WI38 (cell line): ENCODE measurements at regions not wholly inside any gene's neighbourhood (a gene's known extent, or its start where the extent isn't known, plus 50 kb on each side); places are given as distances from the start of the nearest gene placed in this dataset.

ENCODE experiments used
- H3K4me3 ChIP-seq: 2 replicates; pipeline ENCODE4 v1.5.1; 2011; ENCODE audit warnings: low read depth, mild to moderate bottlenecking, control low read depth, low read length
- TF ChIP-seq, protein P1 (sequence below): IDR thresholded peaks from 2 replicates; pipeline ENCODE4 v1.5.1; 2012; ENCODE audit warnings: low read depth, mild to moderate bottlenecking, control low read depth, low read length

DNA sequence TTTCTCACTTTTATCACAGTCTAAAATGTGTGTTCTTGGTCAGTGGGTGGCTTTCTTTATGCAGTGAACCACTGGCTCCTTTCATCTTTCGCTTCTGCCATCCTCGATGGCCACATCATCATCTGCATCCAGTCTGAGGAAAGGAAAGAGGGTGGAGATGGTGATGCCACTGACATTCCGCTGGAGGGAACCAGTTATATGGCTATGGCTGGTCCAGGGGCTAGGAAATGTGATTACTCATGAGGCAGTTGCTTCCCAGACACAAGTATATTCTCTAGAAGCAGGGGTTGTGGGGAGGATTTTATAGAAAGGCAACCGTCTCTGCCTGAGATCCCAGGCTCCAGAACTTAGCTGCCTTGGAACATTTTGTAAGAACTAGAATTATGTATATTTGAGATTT, 246.7 kb upstream of the AZI2 start:
- TF ChIP-seq, protein P1, sequence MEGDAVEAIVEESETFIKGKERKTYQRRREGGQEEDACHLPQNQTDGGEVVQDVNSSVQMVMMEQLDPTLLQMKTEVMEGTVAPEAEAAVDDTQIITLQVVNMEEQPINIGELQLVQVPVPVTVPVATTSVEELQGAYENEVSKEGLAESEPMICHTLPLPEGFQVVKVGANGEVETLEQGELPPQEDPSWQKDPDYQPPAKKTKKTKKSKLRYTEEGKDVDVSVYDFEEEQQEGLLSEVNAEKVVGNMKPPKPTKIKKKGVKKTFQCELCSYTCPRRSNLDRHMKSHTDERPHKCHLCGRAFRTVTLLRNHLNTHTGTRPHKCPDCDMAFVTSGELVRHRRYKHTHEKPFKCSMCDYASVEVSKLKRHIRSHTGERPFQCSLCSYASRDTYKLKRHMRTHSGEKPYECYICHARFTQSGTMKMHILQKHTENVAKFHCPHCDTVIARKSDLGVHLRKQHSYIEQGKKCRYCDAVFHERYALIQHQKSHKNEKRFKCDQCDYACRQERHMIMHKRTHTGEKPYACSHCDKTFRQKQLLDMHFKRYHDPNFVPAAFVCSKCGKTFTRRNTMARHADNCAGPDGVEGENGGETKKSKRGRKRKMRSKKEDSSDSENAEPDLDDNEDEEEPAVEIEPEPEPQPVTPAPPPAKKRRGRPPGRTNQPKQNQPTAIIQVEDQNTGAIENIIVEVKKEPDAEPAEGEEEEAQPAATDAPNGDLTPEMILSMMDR = no peak
- H3K4me3 ChIP-seq = no peak overlapping the region

DNA sequence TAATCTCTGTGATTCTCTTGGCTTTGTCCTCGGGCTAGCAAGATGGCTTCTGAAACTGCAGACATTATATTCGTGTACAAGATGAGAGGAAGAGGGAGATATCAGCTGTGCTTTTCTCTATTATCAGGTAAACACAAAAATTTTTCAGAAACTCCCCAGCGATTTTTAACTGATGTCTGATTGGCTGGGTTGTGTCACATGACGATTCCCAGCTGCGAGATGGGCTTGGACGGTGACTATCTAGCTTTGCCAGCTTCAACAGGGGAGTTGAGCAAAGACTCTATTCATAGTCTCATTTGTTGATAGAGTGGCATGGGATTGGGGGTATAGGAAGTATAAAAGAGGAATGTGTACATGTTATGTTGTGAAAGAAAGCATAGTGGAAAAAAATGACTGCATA, 248.8 kb upstream of the AZI2 start:
- H3K4me3 ChIP-seq = no peak overlapping the region
- TF ChIP-seq, protein P1 = no peak

DNA sequence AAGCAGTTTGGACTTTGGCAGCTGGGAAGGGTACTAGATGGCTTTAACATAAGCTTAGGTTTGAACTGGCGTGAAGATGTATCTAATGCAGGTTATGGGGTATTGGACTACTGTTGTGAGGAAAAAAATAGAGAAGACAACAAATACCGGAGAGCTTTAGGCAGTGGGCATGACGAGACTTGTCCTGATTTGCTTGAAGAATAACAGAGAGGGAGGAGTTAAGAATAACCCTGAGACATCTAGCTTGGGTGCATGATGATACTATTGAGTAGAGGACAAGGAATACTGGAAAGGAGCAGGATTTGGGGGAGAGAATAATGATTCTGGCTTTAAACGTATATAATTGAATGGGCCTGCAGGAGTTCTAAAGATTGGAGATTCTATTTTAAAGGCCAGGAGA, 249.5 kb upstream of the AZI2 start:
- no peak overlapping the region for H3K4me3 ChIP-seq
- TF ChIP-seq, protein P1 = no peak

DNA sequence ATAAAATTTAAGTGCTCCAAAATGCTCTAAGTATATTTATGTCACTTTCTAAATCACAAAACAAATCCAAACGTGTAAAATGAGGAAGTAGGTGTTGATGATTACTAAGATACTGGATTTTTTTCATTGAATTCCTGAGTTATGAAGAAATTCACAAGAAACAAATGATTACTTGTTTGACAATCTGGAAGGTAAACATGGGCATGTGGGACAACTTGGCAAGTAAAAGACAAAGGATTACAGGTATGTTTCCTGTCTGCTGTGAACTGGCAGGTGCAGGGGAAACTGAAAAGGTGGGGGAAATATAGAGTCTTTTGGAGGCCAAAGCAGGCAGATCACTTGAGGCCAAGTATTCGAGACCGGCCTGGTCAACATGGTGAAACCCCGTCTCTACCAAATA, 252.7 kb upstream of the AZI2 start:
- H3K4me3 ChIP-seq = no peak overlapping the region
- TF ChIP-seq, protein P1 = no peak

DNA sequence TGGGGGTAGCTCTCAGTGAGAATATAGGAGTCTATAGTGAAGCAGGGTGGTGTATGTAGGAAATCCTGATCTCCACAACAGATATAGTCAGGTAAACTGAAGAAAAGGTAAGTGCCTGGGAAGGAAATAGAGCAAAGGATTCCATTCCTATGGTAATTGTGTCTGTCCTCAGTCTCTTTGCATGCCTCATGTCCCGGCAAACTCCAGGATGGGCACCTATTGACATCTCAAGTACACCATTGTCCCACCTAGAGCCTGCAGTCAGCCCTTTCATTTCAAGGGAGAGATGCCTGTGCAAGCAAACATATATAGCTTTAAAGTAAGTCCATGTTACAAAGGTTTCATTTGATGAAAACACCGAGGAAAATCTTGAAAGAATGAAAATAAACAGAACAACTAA, 257.7 kb upstream of the AZI2 start:
- TF ChIP-seq, protein P1 = no peak

DNA sequence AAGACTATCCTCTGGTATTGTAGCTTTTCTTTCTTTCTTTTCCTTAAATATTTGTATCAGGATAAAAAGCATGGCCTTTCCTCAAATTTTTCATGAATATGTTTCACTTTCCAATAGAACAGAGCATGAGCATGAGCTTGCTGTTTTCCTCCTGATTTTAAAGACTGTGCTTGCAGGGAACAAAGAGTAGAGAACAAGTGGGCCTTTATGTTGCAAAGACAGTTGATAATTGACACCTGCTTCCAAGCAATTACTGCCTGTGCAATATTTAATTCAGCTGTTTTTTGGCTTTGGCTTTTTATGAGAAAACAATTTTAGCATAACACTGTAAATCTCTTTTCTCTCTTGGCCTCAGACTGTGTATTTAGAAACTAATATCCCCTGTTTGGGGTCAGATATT, 263.6 kb upstream of the AZI2 start:
- TF ChIP-seq, protein P1 = no peak
- H3K4me3 ChIP-seq = no peak overlapping the region

More for the DNA sequence above, 257.7 kb upstream of the AZI2 start:
- H3K4me3 ChIP-seq = no peak overlapping the region

DNA sequence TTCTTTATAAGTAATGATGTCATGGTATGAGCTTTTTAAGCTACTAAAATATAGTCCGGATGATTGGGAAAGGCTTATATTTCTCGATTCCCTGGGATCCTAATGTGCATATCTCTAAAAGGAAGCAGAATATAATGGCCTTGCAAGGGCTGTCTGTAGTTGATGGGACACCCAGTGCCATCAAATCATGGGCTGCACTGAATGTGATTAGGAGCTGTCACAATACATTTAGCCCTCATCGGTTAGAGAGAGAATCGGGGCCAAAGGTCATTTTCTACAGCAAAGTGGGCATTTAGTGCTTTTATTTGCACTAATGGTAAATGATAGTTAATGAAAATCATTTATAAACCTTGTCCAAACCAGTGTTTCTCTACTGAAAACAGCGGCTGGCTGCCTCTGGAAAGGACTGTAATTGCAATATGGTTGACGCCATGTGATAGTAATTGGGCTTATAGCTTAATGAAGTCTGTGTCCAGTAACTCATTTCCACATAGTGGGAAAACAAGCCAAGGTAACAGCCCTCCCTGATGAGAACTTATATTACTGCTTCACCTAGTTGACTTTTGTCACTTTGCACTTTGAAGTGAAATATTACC, 265.0 kb upstream of the AZI2 start:
- H3K4me3 ChIP-seq = no peak overlapping the region
- TF ChIP-seq, protein P1 = no peak
